ENCODE measurements at regions not wholly inside any gene's neighbourhood (a gene's known extent, or its start where the extent isn't known, plus 50 kb on each side); places are given as distances from the start of the nearest gene placed in this dataset.

- DNase-seq (ENCODE audit: low read depth), result no peak
Measured at GRCh38 chr5:132130918-132131715, 57.5 kb downstream of the CSF2 start.

- DNase-seq (ENCODE audit: low read depth), result no peak
Measured at GRCh38 chr5:132132138-132132537, 58.5 kb downstream of the CSF2 start.

- peak; percentile 69 for DNase-seq (ENCODE audit: low read depth)
Measured at GRCh38 chr5:132134384-132134783, 60.8 kb downstream of the CSF2 start.

- peak; percentile 89 for DNase-seq (ENCODE audit: low read depth)
Measured at GRCh38 chr5:132136906-132137305, 63.3 kb downstream of the CSF2 start.

- DNase-seq (ENCODE audit: low read depth), result peak; percentile 78
Measured at GRCh38 chr5:132138260-132138659, 64.7 kb downstream of the CSF2 start.

All from ELR (cell line).